RWPE2 (cell line): ENCODE measurements at regions not wholly inside any gene's neighbourhood (a gene's known extent, or its start where the extent isn't known, plus 50 kb on each side); places are given as distances from the start of the nearest gene placed in this dataset.

Source experiments
- ATAC-seq: fragments of 200-7000 bp; cut with Tn5 transposase; 3 replicates; pipeline ENCODE4 v1.9.1; 2021; ENCODE audit warnings: low read depth
- DNase-seq: peaks from one replicate; pipeline ENCODE4 v3.0.0-alpha.2; 2020; ENCODE audit warnings: low spot score
- H3K27ac ChIP-seq: fragments of 450-650 bp; 2 replicates; pipeline ENCODE4 v1.5.1; 2017; ENCODE audit warnings: mild to moderate bottlenecking; ENCODE audit not compliant: poor library complexity, severe bottlenecking
- H3K27me3 ChIP-seq: fragments of 250-450 bp; sonication (Bioruptor Pico); 2 replicates; pipeline ENCODE4 v1.5.1; 2021; ENCODE audit warnings: mild to moderate bottlenecking, moderate library complexity; ENCODE audit not compliant: insufficient read depth, poor library complexity, severe bottlenecking
- H3K36me3 ChIP-seq: fragments of 250-450 bp; sonication (Bioruptor Pico); 2 replicates; pipeline ENCODE4 v1.5.1; 2020; ENCODE audit warnings: low read depth, mild to moderate bottlenecking, moderate library complexity
- H3K4me1 ChIP-seq: fragments of 250-450 bp; sonication (Bioruptor Pico); 2 replicates; pipeline ENCODE4 v1.5.1; 2021; ENCODE audit warnings: mild to moderate bottlenecking, moderate library complexity; ENCODE audit not compliant: insufficient read depth, poor library complexity, severe bottlenecking
- H3K4me3 ChIP-seq: fragments of 250-450 bp; sonication (Bioruptor Pico); 2 replicates; pipeline ENCODE4 v1.5.1; 2021; ENCODE audit warnings: mild to moderate bottlenecking, moderate library complexity; ENCODE audit not compliant: severe bottlenecking
- H3K9me3 ChIP-seq: fragments of 250-450 bp; sonication (Bioruptor Pico); 2 replicates; pipeline ENCODE4 v1.5.1; 2021; ENCODE audit warnings: mild to moderate bottlenecking, moderate library complexity; ENCODE audit not compliant: severe bottlenecking
- CTCF ChIP-seq: fragments of 450-650 bp; IDR thresholded peaks from one replicate; pipeline ENCODE4 v1.5.1; 2017; ENCODE audit warnings: mild to moderate bottlenecking, moderate library complexity; ENCODE audit not compliant: poor library complexity, severe bottlenecking

GRCh38 chr14:71405676-71406075 is 498.4 kb downstream of the PCNX1 start:
- Histone ChIP-seq H3K9me3 (no peaks in the 10 kb centered on the region), H3K4me3 (no peak overlapping the region), H3K4me1 (peaks cover 25% of the 10 kb centered on the region), H3K27me3 (no peaks in the 10 kb centered on the region), H3K27ac (no peak overlapping the region), H3K36me3 (peaks cover 19% of the 10 kb centered on the region)
- TF ChIP-seq CTCF, result no peak
- ATAC-seq (no peak), DNase-seq (no peak)

- Histone ChIP-seq H3K27me3 (no peaks in the 10 kb centered on the region), H3K36me3 (peaks cover 12% of the 10 kb centered on the region), H3K9me3 (no peaks in the 10 kb centered on the region), H3K27ac (no peak overlapping the region), H3K4me3 (no peak overlapping the region), H3K4me1 (peaks cover 11% of the 10 kb centered on the region)
- TF ChIP-seq CTCF, result no peak
- DNase-seq (no peak), ATAC-seq (no peak)
These were observed 501.2 kb downstream of the PCNX1 start for GRCh38 chr14:71408362-71409030.

GRCh38 chr14:71410578-71411284 is 503.5 kb downstream of the PCNX1 start:
- no peak for TF ChIP-seq CTCF

DNA sequence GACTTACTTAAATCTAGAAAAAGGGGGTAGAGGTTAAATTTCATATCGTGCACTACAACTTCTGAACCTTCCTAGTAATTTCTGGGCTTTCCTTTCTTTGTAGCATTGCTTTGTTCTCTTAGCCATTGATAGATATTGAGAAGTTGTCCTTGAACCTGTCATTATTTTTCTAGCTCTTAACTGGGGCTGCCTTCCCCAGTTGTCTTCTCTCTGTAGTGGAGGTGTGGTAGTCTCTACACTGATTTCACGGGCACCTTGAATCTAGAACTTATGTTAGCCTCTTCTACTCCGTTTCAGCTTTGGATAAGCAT is 504.0 kb downstream of the PCNX1 start:
- no peaks in the 10 kb centered on the region for H3K9me3 ChIP-seq
- H3K4me3 ChIP-seq, result no peak overlapping the region
- no peak for TF ChIP-seq CTCF
- H3K4me1 ChIP-seq, result peaks cover 36% of the 10 kb centered on the region
- DNase-seq (no peak), ATAC-seq (no peak)
- 0 out of 2 replicates have a peak, but pooled peaks cover 3% of the 10 kb centered on the region for H3K36me3 ChIP-seq
- no peaks in the 10 kb centered on the region for H3K27me3 ChIP-seq
- H3K27ac ChIP-seq, result peak overlapping the region; percentile 20

More at GRCh38 chr14:71410578-71411284, 503.5 kb downstream of the PCNX1 start:
- peaks cover 5% of the 10 kb centered on the region; the same call in 1 of the 2 replicates for H3K36me3 ChIP-seq
- peak overlapping the region; percentile 20 for H3K27ac ChIP-seq
- ATAC-seq (no peak), DNase-seq (no peak)
- no peak overlapping the region for H3K4me3 ChIP-seq
- no peaks in the 10 kb centered on the region for H3K9me3 ChIP-seq
- H3K27me3 ChIP-seq, result no peaks in the 10 kb centered on the region
- peaks cover 31% of the 10 kb centered on the region for H3K4me1 ChIP-seq

- peak overlapping the region; percentile 20 for H3K27ac ChIP-seq
- TF ChIP-seq CTCF, result no peak
- no peak for DNase-seq
- H3K27me3 ChIP-seq, result no peaks in the 10 kb centered on the region
- no peak for ATAC-seq
- no peaks in the 10 kb centered on the region for H3K9me3 ChIP-seq
- no peak overlapping the region for H3K4me3 ChIP-seq
- peaks cover 41% of the 10 kb centered on the region for H3K4me1 ChIP-seq
- H3K36me3 ChIP-seq, result peaks cover 6% of the 10 kb centered on the region
These were observed 504.5 kb downstream of the PCNX1 start for GRCh38 chr14:71411738-71412137.
